GM21367 (cell line): ENCODE measurements at regions not wholly inside any gene's neighbourhood (a gene's known extent, or its start where the extent isn't known, plus 50 kb on each side); places are given as distances from the start of the nearest gene placed in this dataset.
"Not testable (repeated sequence)": the region's sequence is repeated elsewhere in the genome, so short reads cannot be mapped to it uniquely, and the experiment has no call there.

Source experiments
- ATAC-seq: cut with Tn5 transposase; IDR thresholded peaks from one replicate; pipeline ENCODE4 v1.9.1; 2021; ENCODE audit not compliant: unreplicated experiment

- no peak for ATAC-seq
Observed at GRCh38 chr10:78427497-78428031, 393.9 kb downstream of the RPS24 start.

- ATAC-seq: no peak
Observed at GRCh38 chr10:78428579-78428978, 394.9 kb downstream of the RPS24 start.

DNA sequence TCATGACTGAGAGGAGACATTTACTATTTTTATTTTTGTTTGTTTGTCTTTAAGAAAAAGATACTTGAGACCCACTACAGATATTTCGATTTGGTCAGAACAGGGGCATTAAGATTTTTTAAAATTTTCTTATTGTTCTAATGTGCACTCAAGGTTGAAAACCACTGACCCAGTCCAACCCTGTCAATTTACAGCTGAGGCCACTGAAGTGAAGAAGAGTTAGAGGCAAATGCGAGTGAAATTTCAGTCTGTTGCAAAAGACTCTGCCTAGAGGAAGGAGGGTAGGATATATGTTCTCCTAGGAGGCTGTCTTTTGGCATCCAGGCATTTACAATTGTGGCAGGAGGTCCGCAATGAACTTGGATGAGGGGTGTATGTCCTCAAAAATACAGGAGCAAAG lies 396.3 kb downstream of the RPS24 start:
- ATAC-seq: no peak

GRCh38 chr10:78432583-78432982 lies 398.9 kb downstream of the RPS24 start:
- ATAC-seq: no peak

DNA sequence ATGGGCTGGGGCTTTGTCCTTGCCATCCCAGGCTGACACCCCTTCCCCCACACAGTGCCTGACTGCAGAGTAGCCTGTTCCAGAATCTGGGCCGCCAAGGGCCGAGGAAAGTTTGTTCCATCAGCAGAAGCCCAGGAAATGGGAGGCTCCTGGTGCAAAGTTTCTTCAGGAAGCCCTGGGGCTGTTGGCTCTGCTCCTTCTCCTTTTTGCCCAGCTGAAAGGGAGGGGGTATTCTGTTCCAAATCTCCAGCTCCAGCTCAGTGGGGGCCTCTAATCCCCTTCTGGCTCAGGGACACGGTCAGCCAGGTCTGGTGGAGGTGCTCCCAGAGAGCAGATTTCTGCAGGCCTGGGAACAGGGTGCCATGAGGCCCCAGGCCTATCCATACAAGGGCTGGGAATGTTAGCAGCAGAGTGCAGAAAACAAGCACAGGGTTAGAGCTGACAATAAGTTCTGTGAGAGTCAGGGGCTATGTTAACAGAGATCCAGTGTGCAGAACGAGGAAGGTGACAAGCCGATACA lies 399.5 kb downstream of the RPS24 start:
- no peak for ATAC-seq

GRCh38 chr10:78433766-78434535 lies 400.3 kb downstream of the RPS24 start:
- no peak for ATAC-seq

GRCh38 chr10:78434886-78435285 lies 401.2 kb downstream of the RPS24 start:
- ATAC-seq: no peak

DNA sequence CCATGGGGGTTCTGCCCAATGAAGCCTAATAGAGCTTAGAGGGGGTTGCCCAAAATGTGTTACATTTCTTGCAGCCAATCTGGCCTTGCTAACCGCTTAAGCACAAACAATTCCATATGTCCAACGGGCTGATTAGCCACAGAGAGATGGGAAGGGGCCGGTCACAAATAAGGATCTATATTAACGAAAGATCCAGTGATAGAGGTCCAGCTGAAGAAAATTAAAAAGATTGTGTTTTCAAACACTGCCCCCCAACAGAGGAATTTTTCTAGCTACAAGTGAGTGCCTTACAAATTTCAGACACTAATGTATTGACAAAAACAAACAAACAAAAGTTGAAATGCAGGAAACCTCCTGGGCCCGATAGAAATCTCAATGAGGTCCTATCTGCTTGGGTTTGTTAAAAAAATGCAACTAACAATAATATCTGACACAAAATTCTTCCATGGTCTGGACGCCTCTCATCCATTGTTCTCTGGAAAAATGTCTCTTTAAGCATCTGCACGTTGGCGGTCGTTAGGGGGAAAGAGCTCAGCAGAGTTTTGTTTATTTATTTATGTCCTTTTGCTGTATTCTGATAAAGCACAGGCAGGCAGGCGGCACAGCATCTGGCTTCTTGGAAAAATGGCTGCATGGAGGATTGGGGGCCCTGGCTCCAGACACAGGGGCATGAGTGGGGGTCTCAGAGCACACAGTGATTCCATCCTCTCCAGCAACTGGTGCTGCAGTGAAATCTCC lies 402.0 kb downstream of the RPS24 start:
- ATAC-seq: no peak

DNA sequence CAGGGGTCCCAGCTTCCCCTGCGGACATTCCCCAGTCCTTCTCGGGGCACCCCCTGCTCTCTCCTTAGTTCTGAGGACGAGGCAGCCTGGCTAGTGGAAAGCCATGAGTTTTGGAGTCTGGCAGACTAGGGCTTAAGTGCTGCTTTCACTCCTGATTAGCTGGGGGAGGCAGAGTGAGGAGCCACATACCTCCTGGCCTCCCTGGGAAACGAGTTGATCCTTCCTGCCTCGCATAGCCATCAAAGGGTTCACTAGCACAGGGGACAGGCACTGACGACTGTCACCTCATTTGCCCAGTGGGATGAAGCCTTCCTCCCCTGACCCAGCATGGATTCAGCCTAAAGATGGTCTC lies 402.5 kb downstream of the RPS24 start:
- no peak for ATAC-seq

GRCh38 chr10:78436706-78437406 lies 403.2 kb downstream of the RPS24 start:
- no peak for ATAC-seq

- ATAC-seq: no peak
Observed at GRCh38 chr10:78437407-78437768, 403.7 kb downstream of the RPS24 start.

- ATAC-seq: no peak
Observed at GRCh38 chr10:78437998-78438906, 404.6 kb downstream of the RPS24 start.

- no peak for ATAC-seq
Observed at GRCh38 chr10:78438907-78439809, 405.5 kb downstream of the RPS24 start.

DNA sequence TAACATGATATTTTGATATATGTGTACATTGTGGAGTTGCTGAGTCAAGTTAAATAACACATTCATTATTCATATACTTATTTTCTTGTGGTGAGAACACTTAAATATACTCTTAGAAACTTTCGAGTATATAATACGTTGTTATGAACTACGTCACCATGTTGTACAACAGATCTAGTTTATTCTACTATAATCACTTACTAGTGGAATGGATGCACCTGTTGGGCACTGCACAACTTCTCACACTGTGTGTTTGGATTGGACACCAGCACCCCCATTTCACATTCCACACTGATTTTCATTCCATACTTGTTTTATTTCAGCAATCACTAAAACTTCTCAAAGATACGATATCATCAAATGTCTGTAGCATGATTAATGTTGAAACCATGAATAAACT lies 407.3 kb downstream of the RPS24 start:
- no peak for ATAC-seq

DNA sequence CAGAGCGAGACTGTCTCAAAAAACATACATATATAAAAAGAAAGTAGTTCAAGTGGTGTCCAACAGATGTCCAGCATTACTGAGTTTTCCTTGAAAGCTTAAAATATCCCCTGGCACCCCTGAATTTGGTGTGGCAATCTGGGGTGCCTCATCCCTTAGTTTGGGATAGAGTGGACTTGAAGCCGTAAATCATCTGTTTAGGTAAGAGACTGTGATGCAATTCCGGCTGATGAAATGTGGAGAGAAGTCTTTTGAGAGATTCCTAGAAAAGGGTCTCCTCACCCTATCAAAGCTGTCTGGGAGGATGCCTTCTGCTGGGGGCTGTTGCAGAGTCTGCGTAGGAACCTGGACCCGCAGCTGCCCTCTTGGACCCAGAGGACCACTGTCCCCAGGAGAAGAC lies 408.0 kb downstream of the RPS24 start:
- ATAC-seq: no peak

DNA sequence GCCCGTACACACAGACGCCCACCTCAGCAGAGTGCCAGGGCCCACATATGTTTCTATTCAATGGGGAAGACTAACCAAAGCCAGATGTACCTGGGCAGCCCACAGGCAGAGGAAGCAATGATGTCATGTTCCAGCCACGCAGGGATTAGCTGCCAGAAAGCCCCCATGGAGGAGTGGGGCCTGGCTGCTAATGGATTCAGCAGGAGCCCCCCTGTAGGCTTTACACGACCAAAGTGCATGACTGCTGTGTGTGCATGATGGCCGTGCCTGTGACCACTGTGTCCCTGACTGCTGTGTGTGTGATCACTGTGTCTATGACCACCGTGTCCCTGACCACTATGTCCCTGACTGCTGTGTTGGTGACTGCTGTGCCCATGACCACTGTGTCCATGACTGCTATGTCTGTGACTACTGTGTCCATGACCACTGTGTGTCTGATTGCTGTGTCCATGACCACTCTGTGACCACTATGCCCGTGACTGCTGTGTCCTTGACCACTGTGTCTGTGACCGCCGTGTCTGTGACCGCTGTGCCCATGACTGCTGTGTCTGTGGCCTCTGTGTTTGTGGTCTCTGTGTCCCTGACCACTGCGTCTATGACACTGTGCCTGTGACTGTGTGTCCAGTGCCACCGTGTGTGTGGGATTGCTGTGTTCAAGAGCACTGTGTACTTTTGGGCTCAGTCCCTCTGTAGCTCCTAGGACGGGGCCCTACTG lies 409.3 kb downstream of the RPS24 start:
- no peak for ATAC-seq

DNA sequence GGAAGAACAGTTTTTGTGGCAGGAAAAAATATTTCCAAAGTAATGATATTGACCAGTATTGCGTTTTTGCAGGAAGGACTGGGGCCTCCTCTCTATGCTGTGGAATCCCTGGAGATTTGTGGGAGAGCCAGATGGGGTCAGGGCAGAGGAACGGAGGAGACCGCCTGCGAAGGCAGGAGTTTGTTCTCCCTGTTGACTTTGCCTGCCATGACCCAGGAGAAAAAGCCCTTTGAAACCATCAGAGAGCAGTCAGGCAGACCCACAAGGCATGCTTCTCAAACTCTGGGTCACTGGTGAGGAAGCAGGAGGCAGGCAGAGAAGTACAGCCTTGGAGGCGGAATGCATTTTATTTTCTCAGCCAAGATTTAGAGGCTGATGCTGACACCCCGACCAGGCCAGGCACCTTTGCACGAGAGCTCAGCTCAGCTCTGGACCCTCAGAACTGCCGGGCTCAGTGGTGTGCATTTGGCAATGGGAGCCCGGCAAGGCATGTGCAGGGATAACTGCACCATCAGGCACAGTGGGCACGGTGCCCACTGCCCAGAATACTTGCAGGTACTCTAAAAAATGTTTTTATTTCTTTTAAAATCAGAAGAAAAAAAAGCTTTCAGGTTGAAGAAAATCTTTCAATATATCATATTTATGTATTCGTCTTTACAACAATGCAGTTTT lies 410.4 kb downstream of the RPS24 start:
- no peak for ATAC-seq

- not testable (repeated sequence) for ATAC-seq
Observed at GRCh38 chr10:78444741-78445140, 411.1 kb downstream of the RPS24 start.
